ENCODE measurements at regions not wholly inside any gene's neighbourhood (a gene's known extent, or its start where the extent isn't known, plus 50 kb on each side); places are given as distances from the start of the nearest gene placed in this dataset.

- DNase-seq (ENCODE audit: low read depth in 1 of 2, low spot score in 2 of 2) (no peak), FAIRE-seq (no peak)
- H3K79me2 ChIP-seq (ENCODE audit: control insufficient read depth in 1 of 2, insufficient read depth in 2 of 2, low read length in 2 of 2), result no peaks in the 10 kb centered on the region
- H2AFZ ChIP-seq (ENCODE audit: low read length), result no peak overlapping the region
- ChIA-PET POLR2A (ENCODE audit: partially characterized antibody) (interaction anchor here (1.0 kb wide), 1 partner anchor 108 kb away, joined by 3 read pairs; no protein-coding TSS in a partner anchor), CTCF (ENCODE audit: partially characterized antibody) (interaction anchor here (1.1 to 1.7 kb wide), 3 partner anchors 12 to 257 kb away, joined by 3 to 6 read pairs (median 4); no protein-coding TSS in a partner anchor)
- H4K20me1 ChIP-seq (replicated peaks in 1 of 2; ENCODE audit: control insufficient read depth in 1 of 2, insufficient read depth in 2 of 2, low read length in 2 of 2), result no peaks in the 10 kb centered on the region
- H3K79me1 ChIP-seq (ENCODE audit: low read depth, low read length), result no peaks in the 10 kb centered on the region
- no peak overlapping the region for H2BK15ac ChIP-seq (ENCODE audit: low read length)
- H4K91ac ChIP-seq (replicated peaks; ENCODE audit: insufficient read length, low read length), result no peak overlapping the region
- H3K14ac ChIP-seq (ENCODE audit: insufficient read length), result no peak overlapping the region
- no peak overlapping the region for H2BK120ac ChIP-seq (replicated peaks; ENCODE audit: low read depth, low read length)
- H3K27me3 ChIP-seq (replicated peaks in 1 of 4; ENCODE audit: control insufficient read depth in 3 of 4, extremely low read depth in 1 of 4, insufficient read depth in 3 of 4, low read length in 3 of 4), result 0 out of 7 replicates have a peak, but pooled peaks cover 0 to 2% (median under 1%) of the 10 kb centered on the region in 4 experiments
- no peak overlapping the region for H4K5ac ChIP-seq (ENCODE audit: insufficient read length, low read depth, low read length)
- H2BK20ac ChIP-seq (ENCODE audit: low read length), result no peak overlapping the region
- no peak overlapping the region for H3K18ac ChIP-seq (ENCODE audit: extremely low read depth, low read length)
- H3K4me3 ChIP-seq (ENCODE audit: extremely low read depth in 1 of 4, insufficient read depth in 2 of 4, low read depth in 3 of 4, low read length in 4 of 4), result no peak overlapping the region
- H3K56ac ChIP-seq (replicated peaks; ENCODE audit: insufficient read length, low read depth, low read length), result no peak overlapping the region
- no peak overlapping the region for H3K9ac ChIP-seq (replicated peaks in 1 of 4; ENCODE audit: extremely low read depth in 1 of 4, low read depth in 3 of 4, low read length in 3 of 4)
- H2BK5ac ChIP-seq (ENCODE audit: low read depth, low read length), result no peak overlapping the region
- H3K4me2 ChIP-seq (ENCODE audit: insufficient read depth in 1 of 2, low read depth in 2 of 2, low read length in 2 of 2), result no peak overlapping the region
- 93% methylated on average over 2 of the region's 2 CpGs; no CpG with 5 or more reads in 1 of the 2 experiments for WGBS, 2 experiments (ENCODE audit: extremely low coverage in 1 of 2, insufficient coverage in 1 of 2, insufficient read length in 1 of 2, insufficient replicate concordance in 2 of 2, low coverage in 1 of 2, low lambda C conversion rate in 2 of 2, missing lambda C conversion rate in 1 of 2)
- H3K23ac ChIP-seq (ENCODE audit: insufficient read length), result no peak overlapping the region
- no peak overlapping the region for H3K27ac ChIP-seq (ENCODE audit: low read depth, low read length)
- no peak overlapping the region for H2BK12ac ChIP-seq (ENCODE audit: low read depth, low read length)
- H3K4me1 ChIP-seq (replicated peaks in 1 of 4; ENCODE audit: control insufficient read depth in 3 of 4, insufficient read depth in 4 of 4, low read length in 3 of 4), result no peaks in the 10 kb centered on the region
- H3K4ac ChIP-seq (replicated peaks; ENCODE audit: insufficient read length, low read depth, low read length), result no peak overlapping the region
- H3K23me2 ChIP-seq (ENCODE audit: low read depth, low read length), result no peaks in the 10 kb centered on the region
- H3K9me3 ChIP-seq (ENCODE audit: insufficient read depth in 2 of 2, low read depth in 1 of 2, low read length in 1 of 2), result no peaks in the 10 kb centered on the region
- no peak overlapping the region for H4K8ac ChIP-seq (ENCODE audit: extremely low read depth, insufficient read depth, low read length)
- no peak overlapping the region for H2AK5ac ChIP-seq (ENCODE audit: low read depth, low read length)
- no peaks in the 10 kb centered on the region for H3K36me3 ChIP-seq (ENCODE audit: control insufficient read depth in 2 of 4, insufficient read depth in 4 of 4, low read length in 3 of 4)
- no peak for TF ChIP-seq FOSL1 (IDR thresholded peaks at IDR 0.05; ENCODE audit: insufficient read depth, low read depth, low read length)
- TF ChIP-seq, protein P1, sequence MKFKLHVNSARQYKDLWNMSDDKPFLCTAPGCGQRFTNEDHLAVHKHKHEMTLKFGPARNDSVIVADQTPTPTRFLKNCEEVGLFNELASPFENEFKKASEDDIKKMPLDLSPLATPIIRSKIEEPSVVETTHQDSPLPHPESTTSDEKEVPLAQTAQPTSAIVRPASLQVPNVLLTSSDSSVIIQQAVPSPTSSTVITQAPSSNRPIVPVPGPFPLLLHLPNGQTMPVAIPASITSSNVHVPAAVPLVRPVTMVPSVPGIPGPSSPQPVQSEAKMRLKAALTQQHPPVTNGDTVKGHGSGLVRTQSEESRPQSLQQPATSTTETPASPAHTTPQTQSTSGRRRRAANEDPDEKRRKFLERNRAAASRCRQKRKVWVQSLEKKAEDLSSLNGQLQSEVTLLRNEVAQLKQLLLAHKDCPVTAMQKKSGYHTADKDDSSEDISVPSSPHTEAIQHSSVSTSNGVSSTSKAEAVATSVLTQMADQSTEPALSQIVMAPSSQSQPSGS (IDR thresholded peaks at IDR 0.05; ENCODE audit: low read length), result no peak
- TF ChIP-seq SP4 (IDR thresholded peaks at IDR 0.05; ENCODE audit: low read length), result no peak
- no peak for TF ChIP-seq POU5F1 (IDR thresholded peaks at IDR 0.05; ENCODE audit: low read depth, low read length)
- TF ChIP-seq TBP (IDR thresholded peaks at IDR 0.05; ENCODE audit: low read depth, low read length), result no peak
- TF ChIP-seq CHD1 (IDR thresholded peaks at IDR 0.05; ENCODE audit: low read depth, low read length), result no peak
- no peak for TF ChIP-seq CTBP2 (IDR thresholded peaks at IDR 0.05; ENCODE audit: borderline replicate concordance, insufficient read depth, insufficient read length, low read length)
- TF ChIP-seq, protein P2, sequence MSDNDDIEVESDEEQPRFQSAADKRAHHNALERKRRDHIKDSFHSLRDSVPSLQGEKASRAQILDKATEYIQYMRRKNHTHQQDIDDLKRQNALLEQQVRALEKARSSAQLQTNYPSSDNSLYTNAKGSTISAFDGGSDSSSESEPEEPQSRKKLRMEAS (IDR thresholded peaks at IDR 0.05), result no peak
- no peak for TF ChIP-seq POLR2AphosphoS5 (IDR thresholded peaks at IDR 0.05; ENCODE audit: low read depth, low read length)
- no peak for TF ChIP-seq BRCA1 (IDR thresholded peaks at IDR 0.05; ENCODE audit: low read depth, low read length)
- TF ChIP-seq NRF1 (IDR thresholded peaks at IDR 0.05; ENCODE audit: low read depth, low read length), result no peak
- no peak for TF ChIP-seq TCF12 (IDR thresholded peaks at IDR 0.05; ENCODE audit: low read depth, low read length)
- no peak for TF ChIP-seq TEAD4 (IDR thresholded peaks at IDR 0.05; ENCODE audit: low read depth, low read length)
These were observed 178.9 kb upstream of the HEY2 start for GRCh38 chr6:125570526-125570925.

Data from H1 (cell line).